HG03354 (cell line): ENCODE measurements at regions not wholly inside any gene's neighbourhood (a gene's known extent, or its start where the extent isn't known, plus 50 kb on each side); places are given as distances from the start of the nearest gene placed in this dataset.

Experiments used
- ATAC-seq: cut with Tn5 transposase; IDR thresholded peaks from one replicate; pipeline ENCODE4 v1.9.1; 2021; ENCODE audit warnings: mild to moderate bottlenecking; ENCODE audit not compliant: unreplicated experiment, poor library complexity, severe bottlenecking

- ATAC-seq = no peak
These were observed 93.2 kb downstream of the PTCSC3 start for GRCh38 chr14:36083317-36083716.

- ATAC-seq = no peak
These were observed 98.4 kb downstream of the PTCSC3 start for GRCh38 chr14:36078080-36078479.

- ATAC-seq = no peak
These were observed 100.3 kb downstream of the PTCSC3 start for GRCh38 chr14:36076197-36076596.

GRCh38 chr14:36075203-36075602 is 101.3 kb downstream of the PTCSC3 start:
- no peak for ATAC-seq

GRCh38 chr14:36070720-36071043 is 105.8 kb downstream of the PTCSC3 start:
- no peak for ATAC-seq

- peak; percentile 66 for ATAC-seq
These were observed 106.3 kb downstream of the PTCSC3 start for GRCh38 chr14:36070031-36070719.

GRCh38 chr14:36069535-36069900 is 107.0 kb downstream of the PTCSC3 start:
- ATAC-seq = peak; percentile 77

- ATAC-seq = no peak
These were observed 107.6 kb downstream of the PTCSC3 start for GRCh38 chr14:36068777-36069534.

GRCh38 chr14:36067428-36068187 is 108.9 kb downstream of the PTCSC3 start:
- peak; percentile 65 for ATAC-seq

- ATAC-seq = no peak
These were observed 109.9 kb downstream of the PTCSC3 start for GRCh38 chr14:36066636-36067035.

- ATAC-seq = no peak
These were observed 110.7 kb downstream of the PTCSC3 start for GRCh38 chr14:36065831-36066230.

- ATAC-seq = no peak
These were observed 117.0 kb downstream of the PTCSC3 start for GRCh38 chr14:36059531-36059930.

- ATAC-seq = no peak
These were observed 118.9 kb downstream of the PTCSC3 start for GRCh38 chr14:36057452-36058116.

- no peak for ATAC-seq
These were observed 119.7 kb downstream of the PTCSC3 start for GRCh38 chr14:36056845-36057244.

- no peak for ATAC-seq
These were observed 120.8 kb downstream of the PTCSC3 start for GRCh38 chr14:36055681-36056225.

GRCh38 chr14:36055052-36055378 is 121.5 kb downstream of the PTCSC3 start:
- no peak for ATAC-seq

GRCh38 chr14:36054353-36055051 is 122.0 kb downstream of the PTCSC3 start:
- ATAC-seq = no peak

GRCh38 chr14:36052681-36053080 is 123.8 kb downstream of the PTCSC3 start:
- ATAC-seq = no peak

- ATAC-seq = no peak
These were observed 124.5 kb downstream of the PTCSC3 start for GRCh38 chr14:36052063-36052462.

- ATAC-seq = no peak
These were observed 127.9 kb downstream of the PTCSC3 start for GRCh38 chr14:36048667-36049066.
